GM23338 (cell line): ENCODE measurements at regions not wholly inside any gene's neighbourhood (a gene's known extent, or its start where the extent isn't known, plus 50 kb on each side); places are given as distances from the start of the nearest gene placed in this dataset.

Experiments used
- ATAC-seq: fragments of 200-7000 bp; cut with Tn5 transposase; 3 replicates; pipeline ENCODE4 v1.9.1; 2020
- DNase-seq: peaks from one replicate; pipeline ENCODE4 v3.0.0-alpha.2; 2015; ENCODE audit warnings: low spot score
- H2AFZ ChIP-seq: fragments of 200-600 bp; sonication (generic); 2 replicates; pipeline ENCODE4 v1.8.0; 2016; ENCODE audit warnings: antibody characterized with exemption, mild to moderate bottlenecking, moderate library complexity
- H3F3A ChIP-seq: fragments of 200-600 bp; sonication (generic); replicated peaks from 2 replicates; pipeline ENCODE4 v1.8.0; 2017; ENCODE audit warnings: antibody characterized with exemption, mixed run types, low read depth
- H3K27ac ChIP-seq: fragments of 200-600 bp; sonication (generic); 2 replicates; pipeline ENCODE4 v1.6.1; 2016; ENCODE audit warnings: low read depth
- H3K27me3 ChIP-seq: fragments of 200-600 bp; sonication (generic); 2 replicates; pipeline ENCODE4 v1.8.0; 2016; ENCODE audit warnings: mild to moderate bottlenecking, mixed run types, moderate library complexity; ENCODE audit not compliant: insufficient read depth
- H3K36me3 ChIP-seq: fragments of 200-600 bp; sonication (generic); 2 replicates; pipeline ENCODE4 v1.8.0; 2016; ENCODE audit warnings: mild to moderate bottlenecking; ENCODE audit not compliant: insufficient read depth
- H3K4me1 ChIP-seq: fragments of 200-600 bp; sonication (generic); 2 replicates; pipeline ENCODE4 v1.8.0; 2016; ENCODE audit warnings: mild to moderate bottlenecking, moderate library complexity; ENCODE audit not compliant: insufficient read depth
- H3K4me2 ChIP-seq: fragments of 200-600 bp; sonication (generic); 2 replicates; pipeline ENCODE4 v1.7.1; 2017; ENCODE audit warnings: mixed run types
- H3K4me3 ChIP-seq: fragments of 200-600 bp; sonication (generic); 2 replicates; pipeline ENCODE4 v1.6.1; 2016; ENCODE audit warnings: mixed run types
- H3K79me2 ChIP-seq: fragments of 200-600 bp; sonication (generic); replicated peaks from 2 replicates; pipeline ENCODE4 v1.8.0; 2017; ENCODE audit warnings: mild to moderate bottlenecking; ENCODE audit not compliant: insufficient read depth
- H3K9me2 ChIP-seq: fragments of 200-600 bp; sonication (generic); 2 replicates; pipeline ENCODE4 v1.8.0; 2017; ENCODE audit not compliant: insufficient read depth
- H4K20me1 ChIP-seq: fragments of 200-600 bp; sonication (generic); replicated peaks from 2 replicates; pipeline ENCODE4 v1.8.0; 2017; ENCODE audit warnings: mild to moderate bottlenecking; ENCODE audit not compliant: insufficient read depth
- H3K27ac Mint-ChIP-seq: 2 replicates; pipeline ENCODE4 v1.8.0; 2020; ENCODE audit warnings: inconsistent platforms, mild to moderate bottlenecking, moderate library complexity, mixed read lengths
- H3K27me3 Mint-ChIP-seq: 3 replicates; pipeline ENCODE4 v1.8.0; 2022; ENCODE audit warnings: low read depth, mild to moderate bottlenecking, moderate library complexity, mixed read lengths, inconsistent platforms; ENCODE audit not compliant: insufficient read depth, poor library complexity
- H3K36me3 Mint-ChIP-seq: 3 replicates; pipeline ENCODE4 v1.8.0; 2021; ENCODE audit warnings: low read depth, mild to moderate bottlenecking, inconsistent platforms, moderate library complexity, mixed read lengths
- H3K4me1 Mint-ChIP-seq: 3 replicates; pipeline ENCODE4 v1.8.0; 2020; ENCODE audit warnings: mild to moderate bottlenecking, inconsistent platforms, mixed read lengths
- H3K4me3 Mint-ChIP-seq: 3 replicates; pipeline ENCODE4 v1.8.0; 2021; ENCODE audit warnings: moderate library complexity, mild to moderate bottlenecking, inconsistent platforms, mixed read lengths
- H3K9me3 Mint-ChIP-seq: 3 replicates; pipeline ENCODE4 v1.8.0; 2020; ENCODE audit warnings: moderate library complexity, mild to moderate bottlenecking, inconsistent platforms, mixed read lengths
- ETS1 ChIP-seq: IDR thresholded peaks from 2 replicates; pipeline ENCODE4 v1.6.1; 2016; ENCODE audit warnings: antibody characterized with exemption
- EZH2 ChIP-seq: fragments of 200-600 bp; sonication (generic); IDR thresholded peaks from one replicate; pipeline ENCODE4 v1.8.0; 2017; ENCODE audit warnings: antibody characterized with exemption, mild to moderate bottlenecking, low read depth; ENCODE audit not compliant: unreplicated experiment
- REST ChIP-seq: IDR thresholded peaks from one replicate; pipeline ENCODE4 v1.6.1; 2018; ENCODE audit warnings: antibody characterized with exemption; ENCODE audit not compliant: unreplicated experiment
- ZNF462 ChIP-seq: fragments of 250-450 bp; sonication (Bioruptor Pico); IDR thresholded peaks from 2 replicates; pipeline ENCODE4 v1.5.0; 2020; ENCODE audit warnings: mild to moderate bottlenecking, moderate library complexity

- Histone ChIP-seq H3K27me3 (no peaks in the 10 kb centered on the region), H3K79me2 (no peaks in the 10 kb centered on the region), H3K4me1 (no peaks in the 10 kb centered on the region), H3F3A (no peaks in the 10 kb centered on the region), H3K4me2 (no peak overlapping the region), H4K20me1 (no peaks in the 10 kb centered on the region), H2AFZ (no peak overlapping the region), H3K27ac (no peak overlapping the region), H3K36me3 (no peaks in the 10 kb centered on the region), H3K9me2 (0 out of 2 replicates have a peak, but pooled peaks cover 7% of the 10 kb centered on the region), H3K4me3 (no peak overlapping the region)
- no peak for ATAC-seq
- H3K4me3 Mint-ChIP-seq, result no peak overlapping the region
- no peak for DNase-seq
- no peaks in the 10 kb centered on the region; the same call in 2 of the 3 replicates for H3K36me3 Mint-ChIP-seq
- peaks cover 10% of the 10 kb centered on the region for H3K9me3 Mint-ChIP-seq
- no peaks in the 10 kb centered on the region; the same call in 2 of the 3 replicates for H3K4me1 Mint-ChIP-seq
- no peak overlapping the region for H3K27ac Mint-ChIP-seq
- no peak for TF ChIP-seq EZH2
- H3K27me3 Mint-ChIP-seq, result peaks cover 2% of the 10 kb centered on the region
These were observed 674.9 kb upstream of the POM121L12 start for GRCh38 chr7:52360541-52360940.

- H2AFZ ChIP-seq, result no peak overlapping the region
- no peaks in the 10 kb centered on the region for H3K79me2 ChIP-seq
- H3K4me1 ChIP-seq, result no peaks in the 10 kb centered on the region
- H3K36me3 ChIP-seq, result no peaks in the 10 kb centered on the region
- ATAC-seq, result peak; percentile 65
- TF ChIP-seq REST, result peak; percentile 83
- TF ChIP-seq ZNF462 (CRISPR knock-in tag), result 0 out of 2 replicates have a peak, but pooled peaks have one; percentile 4
- TF ChIP-seq ETS1, result no peak
- H3K4me2 ChIP-seq, result no peak overlapping the region
- no peaks in the 10 kb centered on the region for H3F3A ChIP-seq
- H3K4me3 ChIP-seq, result no peak overlapping the region
- H4K20me1 ChIP-seq, result no peaks in the 10 kb centered on the region
- H3K27ac ChIP-seq, result no peak overlapping the region
- Mint-ChIP-seq H3K27ac (no peak overlapping the region), H3K27me3 (no peaks in the 10 kb centered on the region), H3K4me3 (no peak overlapping the region), H3K4me1 (no peaks in the 10 kb centered on the region), H3K9me3 (no peaks in the 10 kb centered on the region; the same call in 2 of the 3 replicates), H3K36me3 (no peaks in the 10 kb centered on the region)
- H3K9me2 ChIP-seq, result no peaks in the 10 kb centered on the region
- no peaks in the 10 kb centered on the region for H3K27me3 ChIP-seq
- DNase-seq, result peak; percentile 64
These were observed 680.4 kb upstream of the POM121L12 start for GRCh38 chr7:52355053-52355452.
